Mesendoderm (in vitro differentiated cells): ENCODE measurements at regions not wholly inside any gene's neighbourhood (a gene's known extent, or its start where the extent isn't known, plus 50 kb on each side); places are given as distances from the start of the nearest gene placed in this dataset.

ENCODE experiments used
- DNase-seq: peaks from one replicate; pipeline ENCODE4 v3.0.0; 2013
- H2AK5ac ChIP-seq: 2 replicates; pipeline ENCODE4 v1.6.1; 2013; ENCODE audit warnings: low read length, inconsistent platforms
- H2BK120ac ChIP-seq: 2 replicates; pipeline ENCODE4 v1.6.1; 2013; ENCODE audit warnings: low read depth, mild to moderate bottlenecking, low read length, moderate library complexity, mixed read lengths
- H2BK15ac ChIP-seq: replicated peaks from 2 replicates; pipeline ENCODE4 v1.6.1; 2013; ENCODE audit warnings: low read depth, mild to moderate bottlenecking, moderate library complexity
- H2BK5ac ChIP-seq: 2 replicates; pipeline ENCODE4 v1.6.1; 2013; ENCODE audit warnings: low read length, inconsistent platforms
- H3K18ac ChIP-seq: 2 replicates; pipeline ENCODE4 v1.6.1; 2013; ENCODE audit warnings: mild to moderate bottlenecking, low read length, mixed read lengths
- H3K23ac ChIP-seq: one replicate; pipeline ENCODE4 v1.6.1; 2013; ENCODE audit warnings: low read length
- H3K27ac ChIP-seq: 2 replicates; pipeline ENCODE4 v1.5.1; 2013; ENCODE audit warnings: low read depth, mild to moderate bottlenecking, inconsistent platforms, low read length, moderate library complexity
- H3K27me3 ChIP-seq: 2 replicates; pipeline ENCODE4 v1.6.1; 2013; ENCODE audit warnings: low read length, control low read depth, mild to moderate bottlenecking, inconsistent platforms; ENCODE audit not compliant: insufficient read depth, poor library complexity
- H3K36me3 ChIP-seq: 2 replicates; pipeline ENCODE4 v1.6.1; 2013; ENCODE audit warnings: low read length, inconsistent platforms; ENCODE audit not compliant: control insufficient read depth, insufficient read depth
- H3K4ac ChIP-seq: one replicate; pipeline ENCODE4 v1.6.1; 2013; ENCODE audit warnings: low read depth, mild to moderate bottlenecking, low read length, moderate library complexity
- H3K4me1 ChIP-seq: 2 replicates; pipeline ENCODE4 v1.6.1; 2013; ENCODE audit warnings: low read depth, low read length, inconsistent platforms; ENCODE audit not compliant: control insufficient read depth
- H3K4me2 ChIP-seq: 2 replicates; pipeline ENCODE4 v1.6.1; 2013; ENCODE audit warnings: low read length
- H3K4me3 ChIP-seq: 2 replicates; pipeline ENCODE4 v1.5.1; 2013; ENCODE audit warnings: mild to moderate bottlenecking, low read length
- H3K56ac ChIP-seq: one replicate; pipeline ENCODE4 v1.6.1; 2013; ENCODE audit warnings: low read length
- H3K79me1 ChIP-seq: 2 replicates; pipeline ENCODE4 v1.6.1; 2013; ENCODE audit warnings: low read length, inconsistent platforms
- H3K79me2 ChIP-seq: 2 replicates; pipeline ENCODE4 v1.6.1; 2013; ENCODE audit warnings: mild to moderate bottlenecking, low read length; ENCODE audit not compliant: control insufficient read depth, insufficient read depth
- H3K9ac ChIP-seq: 2 replicates; pipeline ENCODE4 v1.6.1; 2013; ENCODE audit warnings: low read length, inconsistent platforms
- H4K5ac ChIP-seq: one replicate; pipeline ENCODE4 v1.6.1; 2013; ENCODE audit warnings: low read length
- H4K8ac ChIP-seq: one replicate; pipeline ENCODE4 v1.6.1; 2013; ENCODE audit warnings: low read depth, mild to moderate bottlenecking, control low read depth, low read length, moderate library complexity
- WGBS: extraction: QIAGEN DNeasy Blood & Tissue Kit; methylation state at CpG from one replicate; pipeline ENCODE4 v1.1.7; 2013; ENCODE audit warnings: low lambda C conversion rate, missing lambda C conversion rate; ENCODE audit not compliant: insufficient coverage; ENCODE audit errors: extremely low coverage; 5-methylcytosine and 5-hydroxymethylcytosine counted together

DNA sequence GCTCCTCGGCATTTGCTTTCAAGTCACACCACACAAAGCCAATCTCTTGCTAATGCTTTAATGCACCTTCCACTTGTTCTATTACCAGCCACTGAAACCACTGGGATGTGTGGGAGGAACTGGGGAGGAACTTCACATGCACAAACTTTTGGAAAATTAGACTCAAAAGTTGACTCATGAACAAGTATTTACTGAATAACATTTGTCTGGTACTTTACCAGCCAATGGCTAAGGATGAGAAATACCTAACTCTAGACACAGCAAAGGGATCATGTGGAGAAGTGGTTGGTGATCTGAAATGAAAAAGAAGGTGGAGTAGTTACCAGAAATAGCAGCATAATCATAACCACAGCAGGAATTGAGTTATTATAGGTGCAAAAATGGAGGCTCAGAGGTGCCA, 554.0 kb upstream of the NOX3 start:
- Histone ChIP-seq H3K18ac (no peak overlapping the region), H3K56ac (no peak overlapping the region), H4K8ac (no peak overlapping the region), H2AK5ac (no peak overlapping the region), H3K4me3 (no peak overlapping the region), H3K4me1 (no peaks in the 10 kb centered on the region), H2BK120ac (no peak overlapping the region), H3K36me3 (no peaks in the 10 kb centered on the region), H3K79me2 (no peaks in the 10 kb centered on the region), H2BK15ac (no peak overlapping the region), H3K27ac (no peak overlapping the region), H3K23ac (no peak overlapping the region), H3K27me3 (no peaks in the 10 kb centered on the region), H3K4ac (no peak overlapping the region), H2BK5ac (no peak overlapping the region), H4K5ac (no peak overlapping the region), H3K4me2 (no peak overlapping the region), H3K9ac (no peak overlapping the region), H3K79me1 (no peaks in the 10 kb centered on the region)
- no peak for DNase-seq
- no CpG with 5 or more reads among the region's 1 CpG for WGBS

DNA sequence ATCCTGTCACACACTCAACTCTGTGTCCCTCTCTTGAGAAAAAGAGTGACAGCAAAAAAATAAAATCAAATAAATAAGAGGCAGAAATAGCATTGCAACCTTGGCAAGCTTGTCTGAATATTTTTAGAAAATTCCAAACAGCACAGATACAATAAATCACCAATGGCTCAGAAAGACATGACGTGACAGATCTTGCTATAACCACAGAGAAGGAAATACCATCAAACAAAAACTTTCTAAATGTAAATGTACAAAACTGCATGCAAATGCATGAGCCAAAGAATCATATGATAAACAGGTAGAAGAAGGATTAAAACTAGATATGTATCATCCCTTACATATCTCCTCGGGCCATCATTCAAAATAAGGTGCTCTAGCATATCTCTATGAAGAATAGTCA, 549.2 kb upstream of the NOX3 start:
- Histone ChIP-seq H3K4me3 (no peak overlapping the region), H3K27me3 (no peaks in the 10 kb centered on the region), H3K27ac (no peak overlapping the region), H3K4me1 (no peaks in the 10 kb centered on the region), H4K8ac (no peak overlapping the region), H3K9ac (no peak overlapping the region), H2AK5ac (no peak overlapping the region), H4K5ac (no peak overlapping the region), H3K4ac (no peak overlapping the region), H3K18ac (no peak overlapping the region), H2BK5ac (no peak overlapping the region), H3K4me2 (no peak overlapping the region), H3K23ac (no peak overlapping the region), H3K79me2 (no peaks in the 10 kb centered on the region), H3K79me1 (no peaks in the 10 kb centered on the region), H2BK120ac (no peak overlapping the region), H3K56ac (no peak overlapping the region), H2BK15ac (no peak overlapping the region), H3K36me3 (no peaks in the 10 kb centered on the region)
- DNase-seq = no peak
- WGBS = no CpG with 5 or more reads among the region's 2 CpGs

DNA sequence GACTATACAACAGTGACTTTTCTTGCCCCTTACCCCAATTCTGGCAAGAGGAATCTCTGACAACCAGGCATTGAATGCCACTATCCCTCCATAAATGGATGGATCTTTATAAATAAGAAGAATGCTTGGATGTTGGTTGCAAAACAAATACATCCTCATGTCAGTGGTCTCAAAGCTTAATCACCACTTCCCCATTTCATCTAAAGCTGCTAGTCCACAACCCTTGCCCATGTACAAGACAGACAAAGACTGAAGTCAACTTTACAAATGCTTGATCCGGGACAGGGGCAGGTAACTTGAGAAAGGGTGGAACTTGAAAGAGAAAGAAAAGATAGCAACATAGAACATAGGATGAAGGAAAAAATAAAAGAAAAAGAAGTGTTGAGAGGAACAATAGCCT, 540.5 kb upstream of the NOX3 start:
- no peak for DNase-seq
- Histone ChIP-seq H3K79me1 (no peaks in the 10 kb centered on the region), H3K4me3 (no peak overlapping the region), H3K23ac (no peak overlapping the region), H3K4me1 (no peaks in the 10 kb centered on the region), H2BK5ac (no peak overlapping the region), H3K36me3 (no peaks in the 10 kb centered on the region), H4K8ac (no peak overlapping the region), H3K4ac (no peak overlapping the region), H3K9ac (no peak overlapping the region), H3K79me2 (no peaks in the 10 kb centered on the region), H3K27ac (no peak overlapping the region), H2BK120ac (no peak overlapping the region), H3K56ac (no peak overlapping the region), H2AK5ac (no peak overlapping the region), H4K5ac (no peak overlapping the region), H3K27me3 (no peaks in the 10 kb centered on the region), H3K4me2 (no peak overlapping the region), H2BK15ac (no peak overlapping the region), H3K18ac (no peak overlapping the region)
- no CpG with 5 or more reads among the region's 1 CpG for WGBS

DNA sequence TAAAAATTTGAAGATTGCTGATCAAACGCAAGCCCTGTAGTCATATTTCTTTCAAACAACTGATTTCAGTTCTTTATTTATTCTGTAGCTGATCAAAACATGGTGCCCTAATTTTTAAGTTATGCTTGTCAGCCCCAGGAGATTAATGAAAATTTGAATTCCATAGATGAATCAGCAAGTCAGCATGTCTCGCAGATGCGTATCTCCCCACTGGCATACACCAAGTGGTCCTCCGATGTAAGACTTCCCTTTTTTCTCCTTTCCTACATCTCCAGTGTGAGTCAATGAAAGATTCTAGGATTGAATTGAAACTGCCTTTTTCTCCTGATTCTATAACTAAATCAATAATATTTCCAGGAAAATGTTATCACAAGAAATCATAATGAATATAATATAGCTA, 539.6 kb upstream of the NOX3 start:
- H3K79me1 ChIP-seq = no peaks in the 10 kb centered on the region
- H2AK5ac ChIP-seq = no peak overlapping the region
- H3K27me3 ChIP-seq = no peaks in the 10 kb centered on the region
- H2BK15ac ChIP-seq = no peak overlapping the region
- no peak overlapping the region for H3K4me2 ChIP-seq
- H2BK5ac ChIP-seq = no peak overlapping the region
- no peak overlapping the region for H3K4me3 ChIP-seq
- H3K56ac ChIP-seq = no peak overlapping the region
- no CpG with 5 or more reads among the region's 4 CpGs for WGBS
- no peaks in the 10 kb centered on the region for H3K4me1 ChIP-seq
- no peaks in the 10 kb centered on the region for H3K79me2 ChIP-seq
- H3K27ac ChIP-seq = no peak overlapping the region
- H2BK120ac ChIP-seq = no peak overlapping the region
- no peaks in the 10 kb centered on the region for H3K36me3 ChIP-seq
- no peak overlapping the region for H4K8ac ChIP-seq
- H3K23ac ChIP-seq = no peak overlapping the region
- no peak overlapping the region for H3K4ac ChIP-seq
- no peak overlapping the region for H3K9ac ChIP-seq
- H4K5ac ChIP-seq = no peak overlapping the region
- DNase-seq = no peak
- no peak overlapping the region for H3K18ac ChIP-seq

DNA sequence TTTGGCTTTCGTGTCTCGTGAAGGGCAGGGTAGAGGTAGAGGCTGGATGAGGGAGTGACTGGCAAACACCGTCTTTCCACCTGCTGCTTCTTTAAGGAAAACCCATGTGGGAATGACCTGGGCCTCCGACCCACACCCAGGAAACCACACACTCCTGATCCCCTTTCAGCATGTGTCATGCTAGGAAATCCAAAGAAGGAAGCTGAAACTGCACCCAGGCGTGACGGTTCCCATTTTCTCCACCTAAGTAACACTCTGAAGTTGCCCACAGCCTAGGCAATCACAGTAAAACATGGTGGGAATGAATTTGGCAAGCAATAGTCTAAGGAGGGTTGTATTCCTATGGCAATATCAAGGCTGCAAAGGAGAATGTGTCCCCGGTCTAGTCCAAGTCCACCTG, 538.4 kb upstream of the NOX3 start:
- Histone ChIP-seq H2BK15ac (no peak overlapping the region), H2BK120ac (no peak overlapping the region), H3K56ac (no peak overlapping the region), H2BK5ac (no peak overlapping the region), H3K4me1 (no peaks in the 10 kb centered on the region), H3K36me3 (no peaks in the 10 kb centered on the region), H3K79me1 (no peaks in the 10 kb centered on the region), H3K9ac (no peak overlapping the region), H3K23ac (no peak overlapping the region), H3K18ac (no peak overlapping the region), H3K27ac (no peak overlapping the region), H3K4ac (no peak overlapping the region), H3K4me2 (no peak overlapping the region), H3K4me3 (no peak overlapping the region), H3K79me2 (no peaks in the 10 kb centered on the region), H4K5ac (no peak overlapping the region), H4K8ac (no peak overlapping the region), H2AK5ac (no peak overlapping the region), H3K27me3 (no peaks in the 10 kb centered on the region)
- no peak for DNase-seq
- no CpG with 5 or more reads among the region's 7 CpGs for WGBS

DNA sequence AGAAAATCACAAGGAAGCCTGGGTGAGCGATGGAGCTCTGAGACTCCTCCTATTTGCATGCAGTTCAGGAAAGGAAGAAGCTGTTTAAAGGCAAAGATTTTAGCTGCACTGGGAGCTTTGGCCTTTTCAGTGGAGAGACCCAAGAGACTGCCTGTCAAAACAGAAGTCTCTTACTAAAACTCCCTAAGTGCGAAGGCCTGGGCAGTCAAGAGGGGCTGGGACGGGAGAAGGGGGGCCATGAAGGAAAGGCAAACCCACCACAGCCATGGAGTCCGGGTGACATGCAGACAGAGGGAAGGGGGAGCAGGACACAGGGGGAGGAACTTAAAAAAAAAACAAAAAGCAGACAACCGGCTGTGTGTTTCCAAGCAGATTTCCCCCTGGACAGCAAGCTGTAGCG, 537.6 kb upstream of the NOX3 start:
- H3K23ac ChIP-seq = no peak overlapping the region
- H3K36me3 ChIP-seq = no peaks in the 10 kb centered on the region
- H3K4me3 ChIP-seq = no peak overlapping the region
- H3K4ac ChIP-seq = no peak overlapping the region
- no peak for DNase-seq
- no peak overlapping the region for H4K5ac ChIP-seq
- H3K4me1 ChIP-seq = no peaks in the 10 kb centered on the region
- no peak overlapping the region for H3K56ac ChIP-seq
- no CpG with 5 or more reads among the region's 6 CpGs for WGBS
- no peaks in the 10 kb centered on the region for H3K79me1 ChIP-seq
- H3K79me2 ChIP-seq = no peaks in the 10 kb centered on the region
- H2BK5ac ChIP-seq = no peak overlapping the region
- H3K4me2 ChIP-seq = no peak overlapping the region
- H4K8ac ChIP-seq = no peak overlapping the region
- H3K27ac ChIP-seq = no peak overlapping the region
- no peaks in the 10 kb centered on the region for H3K27me3 ChIP-seq
- H2BK15ac ChIP-seq = no peak overlapping the region
- no peak overlapping the region for H2AK5ac ChIP-seq
- H3K9ac ChIP-seq = no peak overlapping the region
- H2BK120ac ChIP-seq = no peak overlapping the region
- no peak overlapping the region for H3K18ac ChIP-seq
